C4-2B (cell line): ENCODE measurements at regions not wholly inside any gene's neighbourhood (a gene's known extent, or its start where the extent isn't known, plus 50 kb on each side); places are given as distances from the start of the nearest gene placed in this dataset.

Experiments
- CTCF ChIP-seq: fragments of 450-650 bp; conservative IDR thresholded peaks from 2 replicates; pipeline ENCODE4 v1.5.1; 2017; ENCODE audit warnings: mild to moderate bottlenecking
- ZFX ChIP-seq: fragments of 450-650 bp; IDR thresholded peaks from 2 replicates; pipeline ENCODE4 v1.6.1; 2017

- TF ChIP-seq CTCF, result no peak
- no peak for TF ChIP-seq ZFX
These were observed 170.1 kb downstream of the DPY19L2 start for GRCh38 chr12:63498239-63498638.
